GM12891 (cell line): ENCODE measurements at regions not wholly inside any gene's neighbourhood (a gene's known extent, or its start where the extent isn't known, plus 50 kb on each side); places are given as distances from the start of the nearest gene placed in this dataset.

Experiments used
- DNase-seq: peaks from one replicate; pipeline ENCODE4 v3.0.0; 2011; ENCODE audit warnings: low spot score; ENCODE audit not compliant: insufficient read length
- FAIRE-seq: peaks from 2 replicates; lab custom pipeline; 2011; peaks lifted over from hg19 to GRCh38; lab: Jason Lieb, UNC
- PAX5 ChIP-seq: IDR thresholded peaks from 2 replicates; pipeline ENCODE4 v1.6.1; 2011; ENCODE audit warnings: low read length, moderate library complexity, mild to moderate bottlenecking; ENCODE audit not compliant: insufficient read depth, severe bottlenecking
- POLR2A ChIP-seq: IDR thresholded peaks from 2 replicates; pipeline ENCODE4 v1.6.1; 2011; ENCODE audit warnings: low read depth, low read length, control low read depth
- POLR2AphosphoS5 ChIP-seq: IDR thresholded peaks from 2 replicates; pipeline ENCODE4 v1.6.1; 2011; ENCODE audit warnings: low read depth, low read length, control low read depth
- POU2F2 ChIP-seq: IDR thresholded peaks from 2 replicates; pipeline ENCODE4 v1.6.1; 2011; ENCODE audit warnings: low read depth, mild to moderate bottlenecking, control low read depth, low read length, moderate library complexity
- SPI1 ChIP-seq: IDR thresholded peaks from 2 replicates; pipeline ENCODE4 v1.6.1; 2011; ENCODE audit warnings: low read depth, low read length, control low read depth
- TAF1 ChIP-seq: IDR thresholded peaks from 2 replicates; pipeline ENCODE4 v1.6.1; 2011; ENCODE audit warnings: low read depth, low read length, control low read depth

GRCh38 chr7:22596763-22597400, 96.9 kb upstream of the STEAP1B start:
- FAIRE-seq (no peak), DNase-seq (no peak)
- TF ChIP-seq TAF1 = no peak
- no peak for TF ChIP-seq SPI1
- TF ChIP-seq POLR2AphosphoS5 = no peak
- TF ChIP-seq POU2F2 = no peak
- no peak for TF ChIP-seq POLR2A

GRCh38 chr7:22594020-22594419, 94.0 kb upstream of the STEAP1B start:
- TF ChIP-seq POLR2A = no peak
- TF ChIP-seq POU2F2 = no peak
- TF ChIP-seq POLR2AphosphoS5 = no peak
- TF ChIP-seq PAX5 = no peak
- TF ChIP-seq TAF1 = no peak
- TF ChIP-seq SPI1 = no peak
- FAIRE-seq (no peak), DNase-seq (no peak)

DNA sequence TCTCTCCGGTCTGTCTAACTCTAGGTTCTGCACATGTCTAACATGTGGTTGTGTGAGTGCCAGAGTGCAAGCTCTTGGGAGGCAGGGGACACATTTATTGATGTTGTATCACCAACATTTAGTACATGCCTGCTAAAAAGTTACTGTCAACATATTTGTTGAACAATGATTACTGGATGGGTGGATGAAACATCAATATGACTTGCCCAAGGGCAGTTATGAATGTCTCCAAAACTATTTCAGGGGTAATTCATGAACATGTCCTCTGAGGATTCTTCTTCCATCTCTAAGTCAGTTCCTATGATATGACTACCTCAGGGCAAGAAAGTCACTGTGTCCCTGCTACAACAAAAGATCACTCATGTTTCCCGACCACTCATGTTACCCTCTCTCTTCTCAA, 91.3 kb upstream of the STEAP1B start:
- DNase-seq (no peak), FAIRE-seq (no peak)
- TF ChIP-seq POU2F2 (no peak), SPI1 (no peak), TAF1 (no peak), PAX5 (no peak), POLR2AphosphoS5 (no peak), POLR2A (no peak)

- TF ChIP-seq POLR2AphosphoS5 = no peak
- no peak for TF ChIP-seq TAF1
- no peak for TF ChIP-seq SPI1
- TF ChIP-seq PAX5 = no peak
- no peak for TF ChIP-seq POLR2A
- TF ChIP-seq POU2F2 = no peak
- FAIRE-seq (no peak), DNase-seq (no peak)
Measured at GRCh38 chr7:22589641-22590201, 89.7 kb upstream of the STEAP1B start.

DNA sequence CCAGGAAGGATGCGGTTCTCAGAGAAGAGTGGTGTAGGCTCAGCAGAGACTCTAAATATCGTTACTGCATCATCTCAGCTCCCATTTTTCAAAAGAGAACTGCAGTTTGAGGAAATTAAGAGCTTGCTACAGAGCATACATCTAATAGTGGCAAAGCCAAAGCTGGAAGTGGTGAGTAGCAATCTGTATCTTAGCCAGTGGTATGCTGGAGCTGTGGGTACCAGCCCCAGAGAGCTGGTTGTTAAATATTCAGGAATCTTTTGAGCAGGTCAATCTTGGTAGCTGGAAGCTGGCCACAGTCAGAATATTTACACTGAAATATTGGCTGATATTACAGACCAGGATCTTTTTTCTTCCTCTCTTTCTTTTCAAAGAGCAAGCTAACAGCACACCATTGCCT, 88.4 kb upstream of the STEAP1B start:
- TF ChIP-seq PAX5 = no peak
- TF ChIP-seq POLR2AphosphoS5 = no peak
- TF ChIP-seq SPI1 = no peak
- no peak for TF ChIP-seq POLR2A
- TF ChIP-seq POU2F2 = no peak
- no peak for TF ChIP-seq TAF1
- FAIRE-seq = no peak
- DNase-seq = no peak

GRCh38 chr7:22587322-22587721, 87.3 kb upstream of the STEAP1B start:
- FAIRE-seq (no peak), DNase-seq (no peak)
- no peak for TF ChIP-seq POU2F2
- TF ChIP-seq POLR2A = no peak
- no peak; the same call in 1 of the 2 replicates for TF ChIP-seq SPI1
- no peak for TF ChIP-seq TAF1
- TF ChIP-seq PAX5 = no peak
- no peak for TF ChIP-seq POLR2AphosphoS5

DNA sequence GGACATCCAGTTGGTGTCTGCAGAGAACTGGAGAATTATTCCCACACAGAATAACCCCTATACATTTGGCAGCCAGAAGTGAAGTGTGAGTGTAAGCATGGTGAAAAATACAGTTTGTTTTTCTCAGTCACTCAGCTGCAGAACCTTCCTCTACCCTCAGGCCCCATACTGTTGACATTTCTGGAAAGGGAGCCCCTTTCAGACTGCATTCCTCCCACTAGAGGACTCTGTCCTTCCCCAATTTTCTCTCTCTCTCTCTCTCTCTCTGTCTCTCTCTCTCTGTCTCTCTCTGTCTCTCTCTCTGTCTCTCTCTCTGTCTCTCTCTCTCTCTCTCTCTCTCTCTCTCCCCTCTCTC, 86.8 kb upstream of the STEAP1B start:
- DNase-seq = no peak
- TF ChIP-seq POLR2AphosphoS5 (no peak), TAF1 (no peak), PAX5 (no peak)
- no peak for FAIRE-seq

GRCh38 chr7:22586101-22586785, 86.3 kb upstream of the STEAP1B start:
- FAIRE-seq = no peak
- DNase-seq = no peak
- TF ChIP-seq TAF1 (no peak), POU2F2 (no peak), PAX5 (no peak), POLR2AphosphoS5 (no peak), SPI1 (no peak), POLR2A (no peak)

GRCh38 chr7:22584179-22584578, 84.2 kb upstream of the STEAP1B start:
- TF ChIP-seq TAF1 = no peak
- TF ChIP-seq SPI1 = peak; percentile 34; the same call in 1 of the 2 replicates
- no peak for DNase-seq
- no peak for FAIRE-seq
